ENCODE measurements at regions not wholly inside any gene's neighbourhood (a gene's known extent, or its start where the extent isn't known, plus 50 kb on each side); places are given as distances from the start of the nearest gene placed in this dataset.

DNA sequence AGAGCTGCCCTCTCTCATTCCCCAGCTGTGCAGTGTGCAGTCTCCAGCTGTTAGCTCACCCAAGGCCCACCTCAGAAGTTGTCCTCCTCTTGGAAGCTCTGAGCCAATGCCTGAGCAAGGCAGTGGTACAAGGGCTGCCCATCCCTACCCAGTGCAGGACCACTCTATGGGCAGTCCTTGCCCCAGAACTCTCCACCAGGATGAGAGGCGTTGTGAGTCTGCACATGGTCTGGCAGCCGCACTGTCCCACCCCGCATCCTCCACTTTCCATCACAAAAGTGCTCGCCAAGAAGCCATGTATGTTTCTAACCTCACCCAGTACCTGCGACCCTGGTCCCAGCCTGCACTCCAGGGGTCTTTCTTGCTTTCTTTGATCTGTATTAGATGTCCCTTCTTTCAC, 175.1 kb upstream of the PMEPA1 start:
- SMC1A ChIA-PET (ENCODE audit: uncharacterized antibody, unreplicated experiment): no interaction called here
- intact Hi-C loops (cut with micrococcal nuclease; ENCODE audit: unreplicated experiment): no loop called here

DNA sequence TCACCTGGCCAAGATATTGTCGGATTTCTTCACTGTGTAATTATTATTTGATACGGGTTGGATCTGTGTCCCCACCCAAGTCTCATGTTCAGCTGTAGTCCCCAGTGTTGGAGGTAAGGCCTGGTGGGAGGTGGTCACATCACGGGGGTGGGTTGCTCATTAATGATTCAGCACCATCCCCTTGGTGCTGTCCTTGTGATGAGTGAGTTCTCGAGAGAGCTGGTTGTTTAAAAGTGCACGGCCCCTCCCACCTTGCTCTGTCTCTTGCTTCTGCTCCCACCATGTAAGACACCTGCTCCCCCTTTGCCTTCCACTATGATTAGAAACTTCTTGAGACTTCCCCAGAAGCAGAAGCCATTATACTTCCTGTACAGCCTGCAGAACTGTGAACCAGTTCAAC, 173.9 kb upstream of the PMEPA1 start:
- no peaks in the 10 kb centered on the region for H3K9me3 ChIP-seq (replicated peaks; ENCODE audit: control insufficient read depth, insufficient read depth, low read length)
- ATAC-seq: no peak
- no peak for FAIRE-seq
- H3K36me3 ChIP-seq (ENCODE audit: control insufficient read depth in 2 of 2, insufficient read depth in 2 of 2, low read length in 1 of 2): no peaks in the 10 kb centered on the region
- ChIA-PET CTCF (no interaction called here), RAD21 (ENCODE audit: unreplicated experiment) (no interaction called here), SMC1A (ENCODE audit: uncharacterized antibody, unreplicated experiment) (no interaction called here), POLR2A (no interaction called here)
- no peaks in the 10 kb centered on the region for H3K4me1 ChIP-seq (ENCODE audit: control insufficient read depth, insufficient read depth, low read length)
- TF ChIP-seq, protein P1, sequence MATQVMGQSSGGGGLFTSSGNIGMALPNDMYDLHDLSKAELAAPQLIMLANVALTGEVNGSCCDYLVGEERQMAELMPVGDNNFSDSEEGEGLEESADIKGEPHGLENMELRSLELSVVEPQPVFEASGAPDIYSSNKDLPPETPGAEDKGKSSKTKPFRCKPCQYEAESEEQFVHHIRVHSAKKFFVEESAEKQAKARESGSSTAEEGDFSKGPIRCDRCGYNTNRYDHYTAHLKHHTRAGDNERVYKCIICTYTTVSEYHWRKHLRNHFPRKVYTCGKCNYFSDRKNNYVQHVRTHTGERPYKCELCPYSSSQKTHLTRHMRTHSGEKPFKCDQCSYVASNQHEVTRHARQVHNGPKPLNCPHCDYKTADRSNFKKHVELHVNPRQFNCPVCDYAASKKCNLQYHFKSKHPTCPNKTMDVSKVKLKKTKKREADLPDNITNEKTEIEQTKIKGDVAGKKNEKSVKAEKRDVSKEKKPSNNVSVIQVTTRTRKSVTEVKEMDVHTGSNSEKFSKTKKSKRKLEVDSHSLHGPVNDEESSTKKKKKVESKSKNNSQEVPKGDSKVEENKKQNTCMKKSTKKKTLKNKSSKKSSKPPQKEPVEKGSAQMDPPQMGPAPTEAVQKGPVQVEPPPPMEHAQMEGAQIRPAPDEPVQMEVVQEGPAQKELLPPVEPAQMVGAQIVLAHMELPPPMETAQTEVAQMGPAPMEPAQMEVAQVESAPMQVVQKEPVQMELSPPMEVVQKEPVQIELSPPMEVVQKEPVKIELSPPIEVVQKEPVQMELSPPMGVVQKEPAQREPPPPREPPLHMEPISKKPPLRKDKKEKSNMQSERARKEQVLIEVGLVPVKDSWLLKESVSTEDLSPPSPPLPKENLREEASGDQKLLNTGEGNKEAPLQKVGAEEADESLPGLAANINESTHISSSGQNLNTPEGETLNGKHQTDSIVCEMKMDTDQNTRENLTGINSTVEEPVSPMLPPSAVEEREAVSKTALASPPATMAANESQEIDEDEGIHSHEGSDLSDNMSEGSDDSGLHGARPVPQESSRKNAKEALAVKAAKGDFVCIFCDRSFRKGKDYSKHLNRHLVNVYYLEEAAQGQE (IDR thresholded peaks at IDR 0.05; ENCODE audit: low read depth, low read length): no peak
- TF ChIP-seq, protein P2, sequence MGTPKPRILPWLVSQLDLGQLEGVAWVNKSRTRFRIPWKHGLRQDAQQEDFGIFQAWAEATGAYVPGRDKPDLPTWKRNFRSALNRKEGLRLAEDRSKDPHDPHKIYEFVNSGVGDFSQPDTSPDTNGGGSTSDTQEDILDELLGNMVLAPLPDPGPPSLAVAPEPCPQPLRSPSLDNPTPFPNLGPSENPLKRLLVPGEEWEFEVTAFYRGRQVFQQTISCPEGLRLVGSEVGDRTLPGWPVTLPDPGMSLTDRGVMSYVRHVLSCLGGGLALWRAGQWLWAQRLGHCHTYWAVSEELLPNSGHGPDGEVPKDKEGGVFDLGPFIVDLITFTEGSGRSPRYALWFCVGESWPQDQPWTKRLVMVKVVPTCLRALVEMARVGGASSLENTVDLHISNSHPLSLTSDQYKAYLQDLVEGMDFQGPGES (IDR thresholded peaks at IDR 0.05): no peak
- no peak overlapping the region for H2AFZ ChIP-seq (ENCODE audit: control insufficient read depth, low read depth, low read length)
- WGBS (ENCODE audit: insufficient coverage, insufficient replicate concordance, low lambda C conversion rate, missing lambda C conversion rate): 16% methylated on average over 5 of the region's 5 CpGs
- H4K20me1 ChIP-seq (ENCODE audit: control insufficient read depth, insufficient read depth): no peaks in the 10 kb centered on the region
- no peaks in the 10 kb centered on the region for H3K79me2 ChIP-seq (ENCODE audit: control insufficient read depth, insufficient read depth, low read length)
- H3K4me2 ChIP-seq (ENCODE audit: control insufficient read depth, insufficient read depth): no peak overlapping the region
- H3K9ac ChIP-seq (ENCODE audit: control insufficient read depth, insufficient read depth, low read length): no peak overlapping the region
- no TSS peak for BruUV-seq (replicated peaks)
- DNase-seq (ENCODE audit: low read depth, low spot score): no peak
- peaks cover 3% of the 10 kb centered on the region in 2 experiments; a peak in 3 of 4 replicates for H3K27me3 ChIP-seq (replicated peaks in 1 of 2; ENCODE audit: control insufficient read depth in 2 of 2, insufficient read depth in 2 of 2, low read length in 1 of 2)
- H3K4me3 ChIP-seq: no peak overlapping the region
- in situ Hi-C loops (cut with MboI) (no loop called here), intact Hi-C loops (cut with micrococcal nuclease; ENCODE audit: unreplicated experiment) (no loop called here)
- no peak overlapping the region for H3K27ac ChIP-seq (ENCODE audit: control insufficient read depth, insufficient read depth)

More for the DNA sequence above, 175.1 kb upstream of the PMEPA1 start:
- ChIA-PET RAD21 (ENCODE audit: unreplicated experiment) (no interaction called here), CTCF (no interaction called here), POLR2A (no interaction called here)
- H3K9me3 ChIP-seq (replicated peaks; ENCODE audit: control insufficient read depth, insufficient read depth, low read length): no peaks in the 10 kb centered on the region
- no peak overlapping the region for H3K4me3 ChIP-seq
- H2AFZ ChIP-seq (ENCODE audit: control insufficient read depth, low read depth, low read length): no peak overlapping the region
- H3K79me2 ChIP-seq (ENCODE audit: control insufficient read depth, insufficient read depth, low read length): no peaks in the 10 kb centered on the region
- no peak overlapping the region for H3K27ac ChIP-seq (ENCODE audit: control insufficient read depth, insufficient read depth)
- TF ChIP-seq NR2C1 (IDR thresholded peaks at IDR 0.05) (no peak), SP1 (IDR thresholded peaks at IDR 0.05; ENCODE audit: low read depth, low read length) (no peak), SREBF2 (IDR thresholded peaks at IDR 0.05; ENCODE audit: low read length) (no peak), HCFC1 (IDR thresholded peaks at IDR 0.05; ENCODE audit: low read length) (no peak), NFXL1 (IDR thresholded peaks at IDR 0.05; ENCODE audit: borderline replicate concordance) (no peak)
- peaks cover 0 to 3% of the 10 kb centered on the region in 2 experiments; a peak in 2 of 4 replicates for H3K27me3 ChIP-seq (replicated peaks in 1 of 2; ENCODE audit: control insufficient read depth in 2 of 2, insufficient read depth in 2 of 2, low read length in 1 of 2)
- no peak for DNase-seq (ENCODE audit: low read depth, low spot score)
- in situ Hi-C loops (cut with MboI): no loop called here
- no peak overlapping the region for H3K9ac ChIP-seq (ENCODE audit: control insufficient read depth, insufficient read depth, low read length)
- H3K4me1 ChIP-seq (ENCODE audit: control insufficient read depth, insufficient read depth, low read length): no peaks in the 10 kb centered on the region
- no peak for ATAC-seq
- H3K36me3 ChIP-seq (ENCODE audit: control insufficient read depth in 2 of 2, insufficient read depth in 2 of 2, low read length in 1 of 2): no peaks in the 10 kb centered on the region
- WGBS (ENCODE audit: insufficient coverage, insufficient replicate concordance, low lambda C conversion rate, missing lambda C conversion rate): 23% methylated on average over 5 of the region's 5 CpGs
- no peak overlapping the region for H3K4me2 ChIP-seq (ENCODE audit: control insufficient read depth, insufficient read depth)
- no peak for FAIRE-seq
- BruUV-seq (replicated peaks): no TSS peak
- no peaks in the 10 kb centered on the region for H4K20me1 ChIP-seq (ENCODE audit: control insufficient read depth, insufficient read depth)

Data from GM12878 (cell line).